ENCODE measurements at regions not wholly inside any gene's neighbourhood (a gene's known extent, or its start where the extent isn't known, plus 50 kb on each side); places are given as distances from the start of the nearest gene placed in this dataset.

DNA sequence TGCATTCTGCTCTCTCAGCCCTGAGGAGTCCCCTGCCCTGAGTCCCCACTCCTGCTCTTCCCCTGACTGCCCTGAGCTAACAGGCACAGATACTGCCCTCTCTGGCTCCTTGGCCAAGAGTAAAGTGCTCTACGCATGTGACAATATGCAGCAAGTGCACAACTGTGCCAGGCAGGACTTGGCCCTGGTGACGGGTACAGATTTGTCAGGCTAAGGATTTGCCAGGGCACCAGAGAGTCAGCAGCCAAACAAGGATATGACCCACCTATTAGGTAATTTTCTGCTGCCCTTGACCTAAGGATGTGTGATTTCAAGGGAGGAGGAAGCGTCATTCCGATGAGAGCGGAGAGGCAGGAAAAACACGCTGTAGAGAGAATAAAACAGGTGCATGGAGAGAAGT is 339.0 kb downstream of the PTPRU start:
- H3K4me3 ChIP-seq (ENCODE audit: low read depth, low read length): no peak overlapping the region
- no peak for TF ChIP-seq CTCF (IDR thresholded peaks at IDR 0.05; ENCODE audit: low read depth, low read length)

DNA sequence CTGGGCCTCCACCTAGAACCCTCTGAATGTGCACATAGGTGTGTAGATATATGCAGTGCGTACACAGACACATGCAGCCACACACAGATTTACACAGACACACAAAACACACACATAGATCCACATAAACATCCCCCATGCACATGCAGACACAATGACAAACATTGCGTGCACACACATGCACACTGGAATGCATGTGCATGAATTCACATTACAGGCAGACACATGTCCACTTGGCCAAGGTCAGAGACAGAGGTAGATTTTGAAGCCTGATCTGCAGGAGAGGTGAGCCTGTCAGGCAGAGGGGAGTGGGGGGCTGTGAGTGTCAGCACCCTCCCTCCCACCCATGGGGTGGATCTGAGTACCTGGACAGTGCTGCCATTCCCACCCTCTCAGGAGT is 338.5 kb downstream of the PTPRU start:
- H3K4me3 ChIP-seq (ENCODE audit: low read depth, low read length): no peak overlapping the region
- no peak for TF ChIP-seq CTCF (IDR thresholded peaks at IDR 0.05; ENCODE audit: low read depth, low read length)

DNA sequence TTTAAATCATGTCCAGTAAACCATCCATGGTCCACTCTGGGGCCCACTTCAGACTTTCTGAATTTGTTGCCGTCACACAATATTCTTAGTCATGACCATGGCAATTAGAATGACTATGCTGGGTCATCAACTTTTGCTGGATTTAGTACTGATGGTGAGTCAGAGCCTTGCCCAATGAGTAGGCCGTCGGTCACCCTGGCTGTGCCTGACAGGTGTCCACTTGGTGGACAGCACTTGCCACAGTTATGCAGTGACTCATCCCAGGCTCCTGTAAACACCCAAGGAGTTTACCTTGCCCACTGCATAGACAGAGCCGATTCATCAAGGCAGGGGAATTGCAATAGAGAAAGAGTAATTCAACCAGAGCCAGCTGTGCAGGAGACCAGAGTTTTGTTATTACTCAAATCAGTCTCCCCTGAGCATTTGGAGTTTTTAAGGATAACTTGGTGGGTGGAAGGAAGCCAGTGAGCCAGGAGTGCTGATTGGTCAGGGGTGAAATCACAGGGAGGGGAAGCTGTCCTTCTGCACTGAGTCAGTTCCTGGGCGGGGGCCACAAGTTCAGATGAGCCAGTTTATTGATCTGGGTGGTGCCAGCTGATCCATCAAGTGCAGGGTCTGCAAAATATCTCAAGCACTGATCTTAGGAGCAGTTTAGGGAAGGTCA is 333.8 kb downstream of the PTPRU start:
- no peak for TF ChIP-seq CTCF (IDR thresholded peaks at IDR 0.05; ENCODE audit: low read depth, low read length)

DNA sequence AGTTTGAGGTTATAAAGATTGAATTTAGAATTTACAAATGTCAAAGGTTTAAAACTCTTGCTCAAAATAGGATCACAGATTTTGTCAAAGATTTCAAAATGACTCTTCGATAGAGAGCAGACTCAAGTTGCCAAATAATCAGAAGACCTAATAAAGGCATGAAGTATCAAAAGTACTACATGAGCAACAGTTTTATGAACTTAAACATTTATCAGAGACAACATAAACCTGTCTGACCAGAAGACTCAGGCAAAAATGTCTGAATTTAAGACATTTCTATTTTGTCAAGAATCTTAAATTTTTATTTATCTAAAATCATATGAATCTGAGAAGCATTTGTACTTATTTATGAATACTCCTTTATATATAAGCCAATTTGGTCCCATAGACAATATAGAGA is 330.9 kb downstream of the PTPRU start:
- no peak overlapping the region for H3K4me3 ChIP-seq (ENCODE audit: low read depth, low read length)
- no peak for TF ChIP-seq CTCF (IDR thresholded peaks at IDR 0.05; ENCODE audit: low read depth, low read length)

More for the DNA sequence above, 333.8 kb downstream of the PTPRU start:
- no peak overlapping the region for H3K4me3 ChIP-seq (ENCODE audit: low read depth, low read length)

DNA sequence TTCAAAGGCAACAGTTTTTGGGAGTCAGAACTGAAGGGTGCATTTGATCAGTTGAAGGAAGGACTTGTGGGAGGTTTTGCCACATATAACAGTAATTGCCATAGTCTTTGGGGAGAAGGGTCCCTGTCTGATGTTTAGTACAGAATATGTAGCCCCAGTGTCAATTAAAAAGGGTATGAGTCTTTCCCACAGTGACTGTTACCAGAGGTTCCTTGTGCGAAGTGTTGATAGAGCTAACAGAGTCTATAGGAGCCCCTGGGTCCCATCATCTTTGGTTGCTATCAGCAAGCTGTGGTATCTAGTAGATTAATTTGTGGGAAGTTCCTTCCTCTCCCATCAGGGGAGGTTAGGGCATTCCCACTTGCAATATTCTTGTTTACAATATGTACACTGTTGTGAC is 329.2 kb downstream of the PTPRU start:
- TF ChIP-seq CTCF (IDR thresholded peaks at IDR 0.05; ENCODE audit: low read depth, low read length): no peak
- H3K4me3 ChIP-seq (ENCODE audit: low read depth, low read length): no peak overlapping the region

DNA sequence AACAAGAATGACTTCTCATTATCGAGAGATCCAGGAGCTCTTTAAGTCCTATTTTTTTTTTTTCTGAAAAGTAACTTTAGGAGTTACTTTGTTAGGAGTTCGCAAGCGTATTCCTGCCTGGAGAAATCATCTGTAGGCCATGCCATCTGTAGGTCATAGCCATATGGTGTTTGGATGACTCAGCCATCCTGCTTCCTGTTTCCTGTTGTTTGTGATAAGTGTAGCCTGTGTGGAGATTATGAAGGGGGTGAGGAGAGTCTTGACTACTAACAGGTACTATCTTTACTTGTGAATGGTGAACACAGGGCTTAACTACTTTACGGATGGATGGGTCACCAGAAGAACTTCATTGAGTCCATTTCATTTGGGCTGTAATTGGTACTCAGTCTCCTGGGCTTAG is 327.2 kb downstream of the PTPRU start:
- no peak for TF ChIP-seq CTCF (IDR thresholded peaks at IDR 0.05; ENCODE audit: low read depth, low read length)
- no peak overlapping the region for H3K4me3 ChIP-seq (ENCODE audit: low read depth, low read length)

- TF ChIP-seq CTCF (IDR thresholded peaks at IDR 0.05; ENCODE audit: low read depth, low read length): no peak
- H3K4me3 ChIP-seq (ENCODE audit: low read depth, low read length): no peak overlapping the region
These were observed 326.8 kb downstream of the PTPRU start for GRCh38 chr1:29563092-29563491.

All from WI38 (cell line).